ENCODE measurements at regions not wholly inside any gene's neighbourhood (a gene's known extent, or its start where the extent isn't known, plus 50 kb on each side); places are given as distances from the start of the nearest gene placed in this dataset.
A peak's percentile ranks its signal among the peaks of the same experiment; 100 is the strongest.

DNA sequence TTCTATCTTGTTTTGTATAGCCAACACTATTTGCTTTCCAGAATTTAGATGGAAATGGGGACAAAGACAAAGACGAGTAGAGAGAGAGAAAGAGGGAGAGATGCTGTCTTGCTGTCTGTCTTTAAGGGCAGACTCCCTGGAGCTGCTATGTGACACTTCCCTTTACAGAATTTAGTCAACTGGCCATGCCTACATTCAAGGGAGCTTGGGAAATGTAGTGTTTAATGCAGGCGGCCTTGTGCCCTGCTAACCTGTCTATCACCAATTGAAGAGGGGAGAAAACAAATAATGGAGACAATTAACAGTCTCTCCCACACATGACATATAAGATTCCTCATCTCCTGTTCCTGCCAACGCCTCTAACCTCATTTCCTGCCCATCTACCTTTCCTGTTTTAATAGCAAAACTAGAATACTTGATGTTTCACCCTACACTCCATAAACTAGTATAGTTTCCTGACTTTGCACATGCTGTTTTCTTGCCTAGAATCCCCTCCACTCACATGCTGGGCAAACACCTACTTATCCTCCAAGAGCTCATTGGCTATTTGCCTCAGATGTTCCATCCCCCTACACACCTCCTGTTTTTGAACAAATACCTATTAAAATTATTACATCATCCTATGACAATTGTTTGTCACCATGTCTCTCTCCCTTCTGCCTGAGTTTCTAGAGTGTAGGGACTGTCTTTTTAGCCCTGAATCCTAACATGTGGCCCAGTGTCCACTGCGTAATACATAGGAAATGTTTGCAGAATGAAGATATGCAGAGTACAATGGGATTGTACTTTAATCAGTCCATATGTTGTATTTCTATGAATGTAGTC lies 117.2 kb downstream of the SLC25A24 start:
- peak; percentile 2 for DNase-seq

GRCh38 chr1:108082001-108082400 lies 117.0 kb upstream of the VAV3 start:
- DNase-seq: no peak

DNA sequence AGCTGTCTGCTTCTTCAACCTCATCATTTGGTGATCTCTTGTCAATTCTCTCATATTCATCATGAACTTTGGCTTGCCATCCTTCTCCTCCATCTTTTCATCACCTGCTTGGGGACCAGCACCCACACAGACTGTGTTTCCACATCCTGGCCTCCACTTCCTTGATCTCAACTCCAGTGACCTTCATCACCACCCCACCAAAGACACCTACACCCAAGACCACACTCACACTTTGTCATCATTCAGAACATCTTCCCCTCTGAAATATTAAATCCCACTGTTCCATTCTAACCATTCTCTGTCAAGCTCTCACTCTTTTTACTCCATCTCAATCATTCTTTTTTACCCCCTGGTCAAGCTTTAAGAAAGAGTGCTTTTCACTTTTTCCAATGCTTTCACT lies 115.5 kb upstream of the VAV3 start:
- DNase-seq: peak; percentile 11

- DNase-seq: peak; percentile 7
Measured at GRCh38 chr1:108079440-108080025, 114.6 kb upstream of the VAV3 start.

GRCh38 chr1:108077991-108078390 lies 113.0 kb upstream of the VAV3 start:
- no peak for DNase-seq

GRCh38 chr1:108075055-108075454 lies 110.1 kb upstream of the VAV3 start:
- DNase-seq: no peak

DNA sequence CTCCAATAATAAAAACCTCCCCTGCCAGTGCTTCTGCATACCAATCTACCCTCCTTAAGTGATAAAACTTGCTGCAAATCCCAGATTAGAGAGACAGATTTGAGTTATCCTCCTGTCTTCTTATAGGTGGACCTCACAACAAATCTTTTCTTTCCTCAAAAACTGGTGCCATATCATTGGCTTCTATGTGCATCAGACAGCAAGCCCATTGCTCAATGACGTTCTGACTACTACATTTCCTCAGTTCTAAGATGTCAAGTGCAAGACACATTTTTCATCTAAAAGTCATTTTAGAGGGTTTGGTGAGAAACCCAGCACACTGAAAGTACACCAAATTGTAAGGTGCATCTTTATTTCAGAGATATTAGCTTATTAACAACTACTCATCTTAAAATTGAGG lies 107.8 kb upstream of the VAV3 start:
- DNase-seq: no peak

GRCh38 chr1:108072212-108072611 lies 107.2 kb upstream of the VAV3 start:
- no peak for DNase-seq

DNA sequence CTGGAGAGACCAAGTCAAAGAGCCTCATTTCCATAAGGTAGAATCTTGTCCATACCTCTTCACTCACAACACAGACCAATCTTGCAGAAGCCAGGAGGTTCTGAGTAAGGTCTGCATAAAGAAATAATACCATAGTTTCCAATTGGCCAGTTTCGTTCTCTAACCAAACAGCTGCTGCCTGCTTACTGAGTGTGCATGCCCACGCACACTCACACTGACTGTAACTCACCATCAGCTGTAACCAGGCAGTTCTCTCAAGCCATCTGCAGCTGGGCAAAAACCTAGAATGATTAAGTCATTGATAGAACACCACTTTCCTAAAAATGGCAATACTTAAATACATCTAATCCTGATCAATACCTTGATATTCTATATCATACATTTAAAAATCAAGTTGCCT lies 106.6 kb upstream of the VAV3 start:
- DNase-seq: no peak

GRCh38 chr1:108070662-108071061 lies 105.7 kb upstream of the VAV3 start:
- DNase-seq: no peak

GRCh38 chr1:108067884-108068540 lies 103.0 kb upstream of the VAV3 start:
- DNase-seq: no peak

GRCh38 chr1:108066808-108067207 lies 101.8 kb upstream of the VAV3 start:
- DNase-seq: no peak

- DNase-seq: no peak
Measured at GRCh38 chr1:108064255-108064654, 99.3 kb upstream of the VAV3 start.

DNA sequence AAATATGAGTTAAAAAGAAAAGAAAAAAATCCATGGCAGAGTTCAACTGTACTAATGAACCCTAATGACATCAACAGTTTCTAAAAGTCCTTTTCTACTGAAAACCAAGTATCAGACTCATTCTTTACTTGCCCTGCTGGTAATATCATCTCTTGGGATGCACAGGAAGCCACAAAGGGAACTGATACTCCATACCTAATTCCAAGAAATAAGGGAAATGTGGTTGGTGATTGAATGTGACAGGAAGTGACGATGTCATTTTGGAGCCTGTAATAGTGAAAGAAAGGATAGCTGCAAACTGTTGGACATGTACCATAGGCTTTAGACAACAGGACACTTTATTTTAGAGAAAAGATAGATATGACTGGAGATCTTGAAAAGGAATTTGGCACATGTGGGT lies 98.7 kb upstream of the VAV3 start:
- no peak for DNase-seq

DNA sequence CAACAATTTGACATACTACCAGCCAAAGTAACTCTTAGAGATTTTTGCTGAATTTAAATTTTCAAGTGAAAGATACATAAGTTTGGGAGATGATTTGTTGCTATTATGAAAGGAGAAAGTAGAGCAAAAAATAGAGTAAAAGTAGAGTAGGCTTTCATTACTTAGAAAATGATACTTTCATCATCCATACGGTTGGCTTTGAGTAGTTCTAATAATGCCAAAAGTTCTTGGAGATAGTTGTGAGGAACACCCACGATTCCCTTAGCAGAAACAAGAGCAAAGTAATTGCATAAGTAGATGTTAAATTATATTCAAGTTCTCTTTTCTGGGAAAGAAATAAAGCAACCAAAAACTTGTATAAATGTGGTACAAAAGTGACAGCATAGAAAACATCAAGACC lies 95.0 kb upstream of the VAV3 start:
- no peak for DNase-seq

DNA sequence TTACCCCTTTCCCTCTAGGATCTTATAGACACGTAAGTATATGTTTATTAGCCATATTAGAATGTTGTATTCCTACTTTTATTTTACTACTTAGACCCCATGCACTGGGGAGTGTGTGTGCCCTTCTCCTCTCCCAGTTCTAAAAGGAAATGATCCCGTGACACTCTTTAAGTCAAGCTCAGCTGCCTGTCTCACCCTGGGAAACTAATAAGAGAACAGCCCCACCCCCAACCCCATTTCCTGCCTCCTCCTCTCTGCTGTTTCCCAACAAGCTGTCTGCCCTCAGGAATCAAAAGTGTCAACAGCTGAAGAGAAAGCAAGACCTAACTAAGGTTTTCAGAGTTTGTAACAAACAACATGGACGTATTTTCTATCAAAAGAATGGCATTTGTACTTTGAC lies 92.6 kb upstream of the VAV3 start:
- DNase-seq: no peak

DNA sequence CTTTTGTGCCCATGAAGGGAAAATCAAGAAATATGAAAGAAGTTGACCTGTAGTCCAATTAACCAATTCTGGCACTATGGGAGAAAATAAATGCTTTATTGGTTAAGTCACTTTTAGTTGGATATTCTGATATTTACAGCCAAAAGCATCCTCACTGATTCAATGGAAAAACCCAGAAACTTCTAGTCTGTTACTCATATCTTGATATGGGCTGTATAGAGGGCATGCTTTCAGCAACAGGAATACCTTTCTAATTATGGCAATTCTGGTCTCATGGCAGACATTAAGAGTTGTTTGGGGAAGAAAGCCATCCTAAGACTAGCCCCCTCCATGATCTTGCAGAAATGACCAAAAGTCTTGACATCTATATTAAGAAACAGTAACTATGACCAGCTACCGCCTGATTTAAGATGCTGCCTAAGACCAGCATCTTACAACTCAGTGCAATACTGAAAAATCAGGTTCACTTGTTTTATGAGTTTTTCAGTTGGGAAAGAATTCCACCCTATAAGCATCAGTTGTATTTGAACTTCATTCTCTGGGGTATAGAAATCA lies 91.5 kb upstream of the VAV3 start:
- no peak for DNase-seq

- DNase-seq: no peak
Measured at GRCh38 chr1:108055387-108055786, 90.4 kb upstream of the VAV3 start.

GRCh38 chr1:108054396-108054795 lies 89.4 kb upstream of the VAV3 start:
- DNase-seq: no peak

DNA sequence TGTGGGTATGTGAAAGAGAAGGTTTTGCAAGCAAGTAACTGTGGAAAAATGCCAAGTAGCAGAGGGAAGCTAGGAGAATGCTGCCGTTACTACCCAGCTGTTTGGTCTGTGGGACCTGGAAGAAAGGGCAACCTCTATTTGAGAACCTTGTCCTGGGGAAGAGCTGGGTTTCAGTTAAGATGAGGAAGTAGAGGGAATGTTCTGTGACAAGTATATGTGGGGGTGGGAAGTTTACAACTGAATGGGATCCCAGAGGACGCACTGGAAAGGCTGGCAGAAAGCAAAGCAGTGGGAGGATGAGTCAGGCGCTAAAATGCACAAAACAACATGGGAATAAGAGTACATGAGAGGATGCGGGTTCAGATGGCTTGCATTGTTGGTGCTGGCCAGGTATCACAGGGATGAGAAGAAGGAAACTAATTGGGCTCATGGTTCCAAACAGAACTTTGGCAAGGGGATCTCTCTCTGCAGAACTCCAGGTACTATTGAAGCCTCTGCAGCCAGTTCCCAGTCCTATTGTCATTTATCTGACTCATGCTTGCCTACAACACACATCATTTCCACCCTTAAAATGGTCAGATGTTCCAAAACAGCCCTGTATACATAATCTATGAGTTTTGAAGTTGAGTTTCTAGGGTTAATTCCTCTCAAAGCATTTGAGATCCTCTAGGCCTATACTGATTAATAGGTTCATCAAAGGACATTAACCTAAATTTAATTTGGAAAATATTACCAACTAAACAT lies 88.5 kb upstream of the VAV3 start:
- no peak for DNase-seq

DNA sequence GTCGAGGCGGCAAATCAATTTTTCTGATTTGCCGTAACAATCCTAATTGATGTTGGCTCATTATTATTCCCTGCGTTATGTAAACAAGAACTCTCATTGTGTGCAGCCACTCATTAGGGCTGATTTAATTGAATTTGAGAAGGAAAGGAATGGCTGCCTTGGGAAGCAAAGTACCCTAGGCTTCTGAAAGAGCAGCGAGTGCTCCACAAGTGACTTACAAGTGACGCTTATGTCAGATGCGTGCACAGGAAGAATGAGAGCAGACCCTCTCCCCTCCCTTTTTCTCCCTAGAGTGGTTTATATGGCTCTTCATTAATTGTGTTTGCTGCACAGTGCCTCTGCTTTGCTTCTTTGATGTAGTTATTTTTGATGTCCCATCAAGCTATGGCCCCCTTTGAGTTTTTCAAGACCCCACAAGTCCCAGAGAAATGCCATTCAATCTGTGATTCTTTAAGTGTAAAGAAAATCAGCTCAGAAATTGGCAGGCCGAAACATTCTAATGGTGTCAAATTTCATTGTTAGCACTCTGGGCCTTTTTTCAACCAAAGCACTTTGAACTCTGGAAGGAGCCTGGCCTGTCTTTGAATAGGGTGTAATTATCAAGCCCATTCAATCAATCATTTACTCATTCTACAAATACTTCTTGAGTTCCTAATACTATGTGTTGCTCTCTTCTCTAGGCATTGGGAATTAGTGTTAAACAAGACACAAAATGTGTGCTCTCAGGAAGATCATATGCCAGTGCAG lies 86.8 kb upstream of the VAV3 start:
- no peak for DNase-seq

DNA sequence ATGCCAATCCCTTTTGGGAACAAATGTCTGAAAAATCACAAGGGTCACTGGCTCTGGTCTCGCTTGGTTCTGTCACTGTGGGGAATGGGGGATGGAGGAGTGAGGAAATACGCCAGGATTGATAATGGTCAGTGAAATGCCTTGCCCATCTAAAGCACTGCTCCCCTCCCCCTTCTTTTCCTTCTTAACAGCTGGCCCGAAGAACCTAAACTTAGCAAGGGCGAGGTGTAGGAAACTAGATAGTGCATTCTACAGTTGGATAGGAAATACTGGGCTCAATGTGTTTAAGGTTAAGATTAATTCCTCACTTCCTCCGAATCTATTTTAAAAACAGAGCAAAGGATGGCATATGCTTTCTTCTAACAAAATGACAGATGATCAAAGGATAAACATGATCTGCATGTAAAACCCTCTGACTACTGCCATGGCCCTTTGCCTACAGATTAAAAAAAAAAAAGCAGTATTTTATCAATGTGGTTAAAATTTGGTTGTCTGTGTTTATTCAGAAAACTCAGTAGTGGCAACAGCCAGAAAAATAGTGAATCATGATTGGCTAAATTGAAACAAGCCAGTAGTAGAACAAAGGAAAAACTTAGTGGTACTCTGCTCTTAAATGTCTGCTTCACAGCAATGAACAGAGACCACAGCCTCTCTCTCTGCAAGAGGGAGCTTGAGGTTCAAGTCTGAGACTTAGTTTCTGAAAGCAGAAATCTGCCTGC lies 86.1 kb upstream of the VAV3 start:
- no peak for DNase-seq

Data from stimulated activated naive CD4-positive, alpha-beta T cell treated with Interleukin-2 at 50 U/mL for 16 hours (primary cell).